ENCODE measurements at regions not wholly inside any gene's neighbourhood (a gene's known extent, or its start where the extent isn't known, plus 50 kb on each side); places are given as distances from the start of the nearest gene placed in this dataset.

- TF ChIP-seq, protein P1, sequence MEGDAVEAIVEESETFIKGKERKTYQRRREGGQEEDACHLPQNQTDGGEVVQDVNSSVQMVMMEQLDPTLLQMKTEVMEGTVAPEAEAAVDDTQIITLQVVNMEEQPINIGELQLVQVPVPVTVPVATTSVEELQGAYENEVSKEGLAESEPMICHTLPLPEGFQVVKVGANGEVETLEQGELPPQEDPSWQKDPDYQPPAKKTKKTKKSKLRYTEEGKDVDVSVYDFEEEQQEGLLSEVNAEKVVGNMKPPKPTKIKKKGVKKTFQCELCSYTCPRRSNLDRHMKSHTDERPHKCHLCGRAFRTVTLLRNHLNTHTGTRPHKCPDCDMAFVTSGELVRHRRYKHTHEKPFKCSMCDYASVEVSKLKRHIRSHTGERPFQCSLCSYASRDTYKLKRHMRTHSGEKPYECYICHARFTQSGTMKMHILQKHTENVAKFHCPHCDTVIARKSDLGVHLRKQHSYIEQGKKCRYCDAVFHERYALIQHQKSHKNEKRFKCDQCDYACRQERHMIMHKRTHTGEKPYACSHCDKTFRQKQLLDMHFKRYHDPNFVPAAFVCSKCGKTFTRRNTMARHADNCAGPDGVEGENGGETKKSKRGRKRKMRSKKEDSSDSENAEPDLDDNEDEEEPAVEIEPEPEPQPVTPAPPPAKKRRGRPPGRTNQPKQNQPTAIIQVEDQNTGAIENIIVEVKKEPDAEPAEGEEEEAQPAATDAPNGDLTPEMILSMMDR (IDR thresholded peaks at IDR 0.05): no peak
- TF ChIP-seq POLR2A (IDR thresholded peaks at IDR 0.05): no peak
Measured at GRCh38 chr1:188314557-188315137, 1485.9 kb downstream of the PLA2G4A start.

Data from esophagus squamous epithelium (tissue), 4 donors.